ENCODE measurements at regions not wholly inside any gene's neighbourhood (a gene's known extent, or its start where the extent isn't known, plus 50 kb on each side); places are given as distances from the start of the nearest gene placed in this dataset.

DNA sequence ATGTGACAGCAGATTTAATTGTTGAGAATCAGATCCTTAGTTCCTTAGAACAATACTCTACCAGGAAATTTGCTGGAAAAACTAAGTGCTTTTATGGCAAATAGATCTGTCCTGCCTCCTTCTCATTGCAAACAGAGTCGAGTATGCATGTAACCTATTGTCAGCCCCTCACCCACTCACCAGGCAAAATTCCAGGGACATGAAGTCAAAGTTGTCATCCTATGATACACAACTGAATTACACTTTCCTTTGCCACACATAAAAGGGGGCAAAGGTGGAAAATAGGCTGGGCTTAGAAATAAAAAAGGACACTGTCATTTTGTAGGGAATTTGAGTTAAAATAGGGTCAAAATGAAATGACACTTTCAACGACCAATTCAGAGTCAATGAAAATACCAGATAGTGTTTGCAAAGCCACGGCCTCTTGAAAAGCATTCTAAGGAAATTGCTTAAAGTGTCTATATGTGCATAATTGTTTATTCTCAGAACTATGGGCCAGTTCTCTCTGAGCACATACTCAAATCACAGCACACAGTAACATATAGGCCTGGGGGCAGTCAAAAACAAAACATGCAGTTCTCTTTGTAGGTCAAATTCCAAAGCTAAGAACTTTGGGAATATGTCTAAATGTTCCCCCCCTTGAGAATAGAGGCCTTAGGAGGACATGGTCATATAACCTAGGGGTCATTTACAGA, 452.8 kb downstream of the NFIB start:
- 76 to 78% (median 78%) methylated on average over 3 of the region's 3 CpGs for WGBS, 3 donors
- peaks cover 1% of the 10 kb centered on the region for H3K4me1 ChIP-seq (ENCODE audit: insufficient read depth)
- no peaks in the 10 kb centered on the region for H3K36me3 ChIP-seq
- no peaks in the 10 kb centered on the region for H3K9me3 ChIP-seq
- no peak overlapping the region for H3K4me3 ChIP-seq
- no peak overlapping the region for H3K27ac ChIP-seq
- DNase-seq: no peak
- no peaks in the 10 kb centered on the region for H3K27me3 ChIP-seq
- intact Hi-C loops (cut with DNase I): no loop called here
- no peak for TF ChIP-seq EP300 (IDR thresholded peaks at IDR 0.05)
- TF ChIP-seq, protein P1, sequence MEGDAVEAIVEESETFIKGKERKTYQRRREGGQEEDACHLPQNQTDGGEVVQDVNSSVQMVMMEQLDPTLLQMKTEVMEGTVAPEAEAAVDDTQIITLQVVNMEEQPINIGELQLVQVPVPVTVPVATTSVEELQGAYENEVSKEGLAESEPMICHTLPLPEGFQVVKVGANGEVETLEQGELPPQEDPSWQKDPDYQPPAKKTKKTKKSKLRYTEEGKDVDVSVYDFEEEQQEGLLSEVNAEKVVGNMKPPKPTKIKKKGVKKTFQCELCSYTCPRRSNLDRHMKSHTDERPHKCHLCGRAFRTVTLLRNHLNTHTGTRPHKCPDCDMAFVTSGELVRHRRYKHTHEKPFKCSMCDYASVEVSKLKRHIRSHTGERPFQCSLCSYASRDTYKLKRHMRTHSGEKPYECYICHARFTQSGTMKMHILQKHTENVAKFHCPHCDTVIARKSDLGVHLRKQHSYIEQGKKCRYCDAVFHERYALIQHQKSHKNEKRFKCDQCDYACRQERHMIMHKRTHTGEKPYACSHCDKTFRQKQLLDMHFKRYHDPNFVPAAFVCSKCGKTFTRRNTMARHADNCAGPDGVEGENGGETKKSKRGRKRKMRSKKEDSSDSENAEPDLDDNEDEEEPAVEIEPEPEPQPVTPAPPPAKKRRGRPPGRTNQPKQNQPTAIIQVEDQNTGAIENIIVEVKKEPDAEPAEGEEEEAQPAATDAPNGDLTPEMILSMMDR (IDR thresholded peaks at IDR 0.05): no peak

DNA sequence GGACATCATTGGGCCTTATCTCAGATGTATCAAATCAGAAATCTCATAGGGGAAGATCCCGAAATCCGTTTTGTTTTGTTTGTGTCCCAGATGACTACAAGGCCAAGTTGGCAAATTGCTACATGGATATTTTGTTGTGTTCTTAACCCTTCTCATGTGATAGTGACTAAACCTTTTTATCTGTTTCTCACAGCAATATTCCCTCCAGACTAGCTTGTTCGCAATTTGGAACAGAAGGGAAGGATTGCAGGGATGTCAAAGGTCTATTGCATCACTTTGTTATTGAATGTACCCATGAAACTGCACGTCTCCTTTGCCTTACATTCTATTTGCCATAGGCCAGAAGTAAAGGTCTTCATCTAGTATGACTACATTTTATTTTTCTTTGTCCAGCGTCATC, 453.9 kb downstream of the NFIB start:
- Histone ChIP-seq H3K36me3 (no peaks in the 10 kb centered on the region), H3K4me1 (ENCODE audit: insufficient read depth) (peaks cover 1% of the 10 kb centered on the region), H3K27ac (no peak overlapping the region), H3K4me3 (no peak overlapping the region), H3K27me3 (no peaks in the 10 kb centered on the region), H3K9me3 (no peaks in the 10 kb centered on the region)
- 44 to 54% (median 51%) methylated on average over 5 of the region's 5 CpGs for WGBS, 3 donors
- intact Hi-C loops (cut with DNase I): no loop called here
- TF ChIP-seq POLR2A (IDR thresholded peaks at IDR 0.05): no peak
- TF ChIP-seq, protein P1 (IDR thresholded peaks at IDR 0.05): no peak
- TF ChIP-seq EP300 (IDR thresholded peaks at IDR 0.05): no peak
- no peak for DNase-seq

DNA sequence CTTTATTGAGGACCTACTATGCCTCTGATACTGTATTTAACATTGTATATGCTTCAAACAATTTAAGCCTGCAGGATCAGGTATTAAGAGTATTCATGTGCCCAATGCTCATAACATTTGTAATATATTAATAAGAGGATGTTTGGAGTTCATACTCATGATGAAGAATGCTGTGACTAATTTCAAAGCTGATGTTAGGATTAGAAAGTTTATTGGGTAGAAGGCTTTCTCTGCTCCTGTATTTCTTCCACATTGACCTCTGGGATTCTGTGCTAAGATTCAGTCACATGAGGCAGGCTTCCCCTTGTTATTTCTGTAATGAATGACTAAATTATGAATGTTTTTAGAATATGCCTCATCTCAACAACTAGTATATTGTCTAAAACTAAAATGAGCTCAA, 456.4 kb downstream of the NFIB start:
- Histone ChIP-seq H3K27me3 (no peaks in the 10 kb centered on the region), H3K27ac (no peak overlapping the region), H3K9me3 (no peaks in the 10 kb centered on the region), H3K4me1 (ENCODE audit: insufficient read depth) (peaks cover under 1% of the 10 kb centered on the region), H3K4me3 (no peak overlapping the region), H3K36me3 (no peaks in the 10 kb centered on the region)
- intact Hi-C loops (cut with DNase I): no loop called here
- DNase-seq: no peak
- TF ChIP-seq, protein P1 (IDR thresholded peaks at IDR 0.05): no peak
- TF ChIP-seq POLR2A (IDR thresholded peaks at IDR 0.05) (no peak), EP300 (IDR thresholded peaks at IDR 0.05) (no peak)

DNA sequence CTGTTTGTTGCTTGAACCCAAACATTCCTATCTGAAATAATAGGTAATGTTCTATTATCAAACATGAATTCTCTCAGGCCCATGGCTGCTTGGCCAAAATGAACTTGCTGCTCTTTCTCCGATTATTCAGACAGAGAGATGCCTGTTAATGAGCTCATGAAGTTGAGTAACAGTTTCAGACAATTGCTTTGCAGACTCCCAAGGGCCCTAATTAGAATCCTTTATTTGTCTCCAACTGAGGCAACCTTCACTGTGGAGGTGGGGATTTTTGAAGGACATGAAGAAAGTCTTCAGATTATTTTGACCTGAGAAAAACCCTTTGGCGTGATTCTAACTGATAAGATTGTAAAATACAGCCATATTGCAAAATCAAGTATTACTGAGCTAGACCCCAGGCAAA, 466.7 kb downstream of the NFIB start:
- DNase-seq: no peak
- H3K27me3 ChIP-seq: no peaks in the 10 kb centered on the region
- 23 to 43% (median 27%) methylated on average over 2 of the region's 2 CpGs for WGBS, 3 donors

More for the DNA sequence above, 466.7 kb downstream of the NFIB start:
- no peaks in the 10 kb centered on the region for H3K4me1 ChIP-seq (ENCODE audit: insufficient read depth)
- TF ChIP-seq, protein P1 (IDR thresholded peaks at IDR 0.05): no peak
- no peak for TF ChIP-seq POLR2A (IDR thresholded peaks at IDR 0.05)
- no peak for TF ChIP-seq EP300 (IDR thresholded peaks at IDR 0.05)
- H3K9me3 ChIP-seq: no peaks in the 10 kb centered on the region
- intact Hi-C loops (cut with DNase I): no loop called here
- no peaks in the 10 kb centered on the region for H3K36me3 ChIP-seq
- H3K4me3 ChIP-seq: no peak overlapping the region
- H3K27ac ChIP-seq: no peak overlapping the region
